SK-N-SH (cell line): ENCODE measurements at regions not wholly inside any gene's neighbourhood (a gene's known extent, or its start where the extent isn't known, plus 50 kb on each side); places are given as distances from the start of the nearest gene placed in this dataset.

Experiments used
- CTCF ChIA-PET: fragments of 300-600, 350-600 bp; formaldehyde crosslinking; extraction: SDS; loops from one replicate; lab custom pipeline; 2021; lab: Yijun Ruan, JAX
- POLR2A ChIA-PET: fragments of 350-600 bp; sonication (Branson Sonifier 250); formaldehyde crosslinking; extraction: SDS; loops from one replicate; lab custom pipeline; 2020; ENCODE audit warnings: antibody characterized with exemption, inconsistent platforms; lab: Yijun Ruan, JAX
- DNase-seq: peaks from one replicate; pipeline ENCODE4 v3.0.0; 2012
- H2AFZ ChIP-seq: fragments of 200-600 bp; sonication (generic); 2 replicates; pipeline ENCODE4 v1.8.1; 2016; ENCODE audit warnings: antibody characterized with exemption, mild to moderate bottlenecking, low read depth
- H3F3A ChIP-seq: fragments of 200-600 bp; sonication (generic); replicated peaks from 2 replicates; pipeline ENCODE3; 2016; ENCODE audit warnings: antibody characterized with exemption, mild to moderate bottlenecking; ENCODE audit not compliant: insufficient read depth
- H3K27ac ChIP-seq, 2 experiments: fragments of 200-500 bp in 1 of 2; fragments of 200-600 bp in 1 of 2; sonication (Bioruptor generic) in 1 of 2; sonication (generic), shearing (Covaris generic) in 1 of 2; 2 replicates each; pipeline versions ENCODE4 v1.5.1 to v1.6.1; 2014 to 2016; ENCODE audit warnings: low read depth in 2 of 2, inconsistent platforms in 1 of 2, low read length in 1 of 2, mild to moderate bottlenecking in 1 of 2, mixed read lengths in 1 of 2
- H3K27me3 ChIP-seq: fragments of 200-600 bp; sonication (generic), shearing (Covaris generic); 2 replicates; pipeline ENCODE4 v1.6.1; 2016; ENCODE audit warnings: mixed run types; ENCODE audit not compliant: insufficient read depth
- H3K36me3 ChIP-seq, 2 experiments: fragments of 200-500 bp in 1 of 2; fragments of 200-600 bp in 1 of 2; sonication (Bioruptor generic) in 1 of 2; sonication (generic) in 1 of 2; replicated peaks in 1 of 2; 2 replicates each; pipeline versions ENCODE3 to v1.5.1; 2014 to 2016; ENCODE audit warnings: low read length in 1 of 2, mild to moderate bottlenecking in 1 of 2; ENCODE audit not compliant: insufficient read depth in 2 of 2, control insufficient read depth in 1 of 2
- H3K4me1 ChIP-seq, 2 experiments: fragments of 200-500 bp in 1 of 2; fragments of 200-600 bp in 1 of 2; sonication (Bioruptor generic) in 1 of 2; sonication (generic), shearing (Covaris generic) in 1 of 2; 2 replicates each; pipeline versions ENCODE4 v1.5.1 to v1.6.1; 2014 to 2016; ENCODE audit warnings: low read depth in 1 of 2, low read length in 1 of 2, mixed run types in 1 of 2; ENCODE audit not compliant: insufficient read depth in 2 of 2, control insufficient read depth in 1 of 2
- H3K4me2 ChIP-seq: fragments of 200-600 bp; sonication (generic), shearing (Covaris generic); 2 replicates; pipeline ENCODE4 v1.6.1; 2017; ENCODE audit warnings: mixed run types
- H3K4me3 ChIP-seq, 2 experiments: fragments of 200-500 bp in 1 of 2; fragments of 200-600 bp in 1 of 2; sonication (Bioruptor generic) in 1 of 2; sonication (generic), shearing (Covaris generic) in 1 of 2; 2 replicates each; pipeline versions ENCODE4 v1.5.1 to v1.8.1; 2014 to 2016; ENCODE audit warnings: low read depth in 2 of 2, inconsistent platforms in 1 of 2, low read length in 1 of 2, mild to moderate bottlenecking in 1 of 2, mixed read lengths in 1 of 2, moderate library complexity in 1 of 2
- H3K79me2 ChIP-seq: fragments of 200-600 bp; sonication (generic); 2 replicates; pipeline ENCODE4 v1.8.1; 2017; ENCODE audit warnings: mild to moderate bottlenecking; ENCODE audit not compliant: insufficient read depth
- H3K9ac ChIP-seq: fragments of 200-600 bp; sonication (generic); 2 replicates; pipeline ENCODE4 v1.6.1; 2017; ENCODE audit warnings: mixed run types
- H3K9me2 ChIP-seq: fragments of 200-600 bp; sonication (generic); 2 replicates; pipeline ENCODE4 v1.6.1; 2017; ENCODE audit warnings: mixed run types
- H3K9me3 ChIP-seq: fragments of 200-600 bp; sonication (generic); 2 replicates; pipeline ENCODE4 v1.6.1; 2017; ENCODE audit warnings: mixed run types, mild to moderate bottlenecking, moderate library complexity
- H4K20me1 ChIP-seq: fragments of 200-600 bp; sonication (generic); 2 replicates; pipeline ENCODE4 v1.6.1; 2017; ENCODE audit warnings: mild to moderate bottlenecking, mixed run types; ENCODE audit not compliant: insufficient read depth
- CHD2 ChIP-seq: fragments of 150-350 bp; IDR thresholded peaks from 2 replicates; pipeline ENCODE4 v1.6.1; 2018; ENCODE audit warnings: low read length; ENCODE audit not compliant: partially characterized antibody
- CTCF ChIP-seq: fragments of 200-600 bp; sonication (generic); IDR thresholded peaks from 2 replicates; pipeline ENCODE4 v1.6.1; 2017; ENCODE audit warnings: antibody characterized with exemption, mild to moderate bottlenecking, moderate library complexity
- ELF1 ChIP-seq: IDR thresholded peaks from 2 replicates; pipeline ENCODE4 v1.4.0; 2012
- FOSL2 ChIP-seq: IDR thresholded peaks from 2 replicates; pipeline ENCODE4 v1.4.0; 2012; ENCODE audit warnings: low read depth, mild to moderate bottlenecking, moderate library complexity, borderline replicate concordance
- FOXJ3 ChIP-seq: sonication (generic); formaldehyde crosslinking; IDR thresholded peaks from 2 replicates; pipeline ENCODE4 v1.5.1; 2020; ENCODE audit warnings: mild to moderate bottlenecking, missing genetic modification reagents
- FOXM1 ChIP-seq: IDR thresholded peaks from 2 replicates; pipeline ENCODE4 v1.4.0; 2012; ENCODE audit warnings: low read depth, mild to moderate bottlenecking
- GABPA ChIP-seq: IDR thresholded peaks from 2 replicates; pipeline ENCODE4 v1.4.0; 2012; ENCODE audit warnings: low read depth, mild to moderate bottlenecking
- JUND ChIP-seq: IDR thresholded peaks from 2 replicates; pipeline ENCODE4 v1.4.0; 2012
- MAX ChIP-seq: IDR thresholded peaks from 2 replicates; pipeline ENCODE4 v1.4.0; 2012; ENCODE audit warnings: low read depth
- MEF2A ChIP-seq: IDR thresholded peaks from 2 replicates; pipeline ENCODE4 v1.4.0; 2012; ENCODE audit warnings: low read depth, borderline replicate concordance
- MXI1 ChIP-seq: IDR thresholded peaks from 2 replicates; pipeline ENCODE4 v1.6.1; 2012; ENCODE audit warnings: mild to moderate bottlenecking, low read depth, low read length, improper control_type of control experiment
- NFIC ChIP-seq: IDR thresholded peaks from 2 replicates; pipeline ENCODE4 v1.4.0; 2012; ENCODE audit warnings: borderline replicate concordance
- NRF1 ChIP-seq: IDR thresholded peaks from 2 replicates; pipeline ENCODE4 v1.6.1; 2012; ENCODE audit warnings: low read depth, mild to moderate bottlenecking, low read length
- RAD21 ChIP-seq: IDR thresholded peaks from 2 replicates; pipeline ENCODE4 v1.6.1; 2012; ENCODE audit warnings: mild to moderate bottlenecking, low read length
- RCOR1 ChIP-seq: fragments of 150-350 bp; IDR thresholded peaks from 2 replicates; pipeline ENCODE4 v1.6.1; 2017; ENCODE audit warnings: antibody characterized with exemption, low read length
- REST ChIP-seq: IDR thresholded peaks from 2 replicates; pipeline ENCODE4 v1.6.1; 2012; ENCODE audit warnings: mild to moderate bottlenecking, low read depth, low read length, moderate library complexity
- RXRA ChIP-seq: IDR thresholded peaks from 2 replicates; pipeline ENCODE4 v1.4.0; 2012; ENCODE audit warnings: low read depth, mild to moderate bottlenecking, borderline replicate concordance
- TCF12 ChIP-seq: IDR thresholded peaks from 2 replicates; pipeline ENCODE4 v1.4.0; 2012
- TEAD4 ChIP-seq: IDR thresholded peaks from 2 replicates; pipeline ENCODE4 v1.4.0; 2012; ENCODE audit warnings: mild to moderate bottlenecking, borderline replicate concordance; ENCODE audit not compliant: insufficient read depth
- WGBS: methylation state at CpG from one replicate; pipeline ENCODE4 v1.1.6; 2017; ENCODE audit warnings: low lambda C conversion rate; 5-methylcytosine and 5-hydroxymethylcytosine counted together

GRCh38 chr7:54259185-54259584, 283.0 kb upstream of the VSTM2A start:
- no peak for TF ChIP-seq ELF1
- TF ChIP-seq MEF2A = no peak
- no peak for TF ChIP-seq CTCF
- TF ChIP-seq MXI1 = no peak
- CTCF ChIA-PET = no interaction called here
- peaks cover 11% of the 10 kb centered on the region for H3K9me3 ChIP-seq
- WGBS = 41% methylated on average over 6 of the region's 9 CpGs
- H3K9me2 ChIP-seq = no peaks in the 10 kb centered on the region
- no peak overlapping the region for H3K4me2 ChIP-seq
- H3K79me2 ChIP-seq = no peaks in the 10 kb centered on the region
- H3K27me3 ChIP-seq = no peaks in the 10 kb centered on the region
- POLR2A ChIA-PET = no interaction called here
- H3K27ac ChIP-seq = no peak overlapping the region
- H3K9ac ChIP-seq = no peak overlapping the region
- no peaks in the 10 kb centered on the region for H4K20me1 ChIP-seq
- no peaks in the 10 kb centered on the region for H3F3A ChIP-seq
- no peaks in the 10 kb centered on the region for H3K36me3 ChIP-seq
- H3K4me1 ChIP-seq = no peaks in the 10 kb centered on the region
- no peak for DNase-seq
- H3K4me3 ChIP-seq = no peak overlapping the region
- H2AFZ ChIP-seq = no peak overlapping the region

- Histone ChIP-seq H3K9ac (no peak overlapping the region), H3K4me1 (no peaks in the 10 kb centered on the region), H3K27ac (no peak overlapping the region), H3K4me3 (no peak overlapping the region), H3F3A (no peaks in the 10 kb centered on the region), H3K4me2 (no peak overlapping the region), H4K20me1 (no peaks in the 10 kb centered on the region), H2AFZ (no peak overlapping the region), H3K36me3 (no peaks in the 10 kb centered on the region), H3K9me3 (peaks cover 4% of the 10 kb centered on the region), H3K9me2 (0 out of 2 replicates have a peak, but pooled peaks cover 4% of the 10 kb centered on the region), H3K27me3 (no peaks in the 10 kb centered on the region), H3K79me2 (no peaks in the 10 kb centered on the region)
- POLR2A ChIA-PET = no interaction called here
- TF ChIP-seq RXRA (no peak), MEF2A (no peak), TEAD4 (no peak)
- no peak for DNase-seq
- CTCF ChIA-PET = interaction anchor here (1.0 kb wide), 1 partner anchor 23 kb away, joined by 3 read pairs; no protein-coding TSS in a partner anchor
- 19% methylated on average over 1 of the region's 1 CpG for WGBS
Measured at GRCh38 chr7:54260941-54261371, 281.2 kb upstream of the VSTM2A start.

GRCh38 chr7:54278847-54279246, 263.3 kb upstream of the VSTM2A start:
- no peak overlapping the region for H3K4me2 ChIP-seq
- no peak overlapping the region for H3K4me3 ChIP-seq
- H3K4me1 ChIP-seq = no peaks in the 10 kb centered on the region
- no peak for DNase-seq
- no peaks in the 10 kb centered on the region for H3K27me3 ChIP-seq
- no peak overlapping the region for H3K27ac ChIP-seq
- no peaks in the 10 kb centered on the region for H3K36me3 ChIP-seq
- no peaks in the 10 kb centered on the region for H3K79me2 ChIP-seq
- H3F3A ChIP-seq = no peaks in the 10 kb centered on the region
- TF ChIP-seq TEAD4 (no peak), FOXM1 (no peak), JUND (no peak), GABPA (no peak), NFIC (no peak), FOXJ3 (CRISPR knock-in tag) (no peak), RCOR1 (no peak), TCF12 (no peak), FOSL2 (no peak), RXRA (no peak), CHD2 (no peak), MAX (no peak), REST (no peak), NRF1 (no peak), RAD21 (no peak)
- no peaks in the 10 kb centered on the region for H3K9me2 ChIP-seq
- ChIA-PET CTCF (no interaction called here), POLR2A (no interaction called here)
- H3K9ac ChIP-seq = no peak overlapping the region
- H3K9me3 ChIP-seq = peaks cover 18% of the 10 kb centered on the region
- H2AFZ ChIP-seq = no peak overlapping the region
- H4K20me1 ChIP-seq = no peaks in the 10 kb centered on the region
- 31% methylated on average over 1 of the region's 1 CpG for WGBS
